Parathyroid adenoma (tissue), 2 donors: ENCODE measurements at regions not wholly inside any gene's neighbourhood (a gene's known extent, or its start where the extent isn't known, plus 50 kb on each side); places are given as distances from the start of the nearest gene placed in this dataset.

ENCODE experiments used
- H2AFZ ChIP-seq: fragments of 300-600 bp; sonication (generic); one replicate; pipeline ENCODE4 v1.7.0; 2017; ENCODE audit warnings: antibody characterized with exemption, mild to moderate bottlenecking
- H3K27ac ChIP-seq: fragments of 300-600 bp; sonication (generic); one replicate; pipeline ENCODE4 v1.7.0; 2017
- H3K27me3 ChIP-seq: fragments of 300-600 bp; sonication (generic); one replicate; pipeline ENCODE4 v1.7.0; 2017; ENCODE audit warnings: low read length; ENCODE audit not compliant: control insufficient read depth, insufficient read depth
- H3K36me3 ChIP-seq: fragments of 300-600 bp; sonication (generic); one replicate; pipeline ENCODE4 v1.7.0; 2017; ENCODE audit warnings: low read length; ENCODE audit not compliant: control insufficient read depth, insufficient read depth
- H3K4me1 ChIP-seq: fragments of 300-600 bp; sonication (generic); one replicate; pipeline ENCODE4 v1.7.0; 2017; ENCODE audit warnings: control low read depth
- H3K4me2 ChIP-seq: fragments of 300-600 bp; sonication (generic); one replicate; pipeline ENCODE4 v1.7.0; 2017; ENCODE audit warnings: low read length
- H3K4me3 ChIP-seq: fragments of 300-600 bp; sonication (generic); one replicate; pipeline ENCODE4 v1.7.0; 2017; ENCODE audit warnings: low read depth, low read length
- H3K79me2 ChIP-seq: fragments of 300-600 bp; sonication (generic); one replicate; pipeline ENCODE4 v1.7.0; 2017; ENCODE audit warnings: control low read depth
- H3K9ac ChIP-seq: fragments of 300-600 bp; sonication (generic); one replicate; pipeline ENCODE4 v1.7.0; 2017; ENCODE audit warnings: mild to moderate bottlenecking
- H3K9me3 ChIP-seq: fragments of 300-600 bp; sonication (generic); one replicate; pipeline ENCODE4 v1.7.0; 2017; ENCODE audit warnings: low read length; ENCODE audit not compliant: control insufficient read depth
- CTCF ChIP-seq: fragments of 300-600 bp; sonication (generic); IDR thresholded peaks from one replicate; pipeline ENCODE4 v1.7.0; 2017; ENCODE audit warnings: antibody characterized with exemption, mild to moderate bottlenecking
- donor health status: primary hyperparathyroidism.

GRCh38 chr18:29838556-29838955, 1204.0 kb downstream of the DSC3 start:
- no peaks in the 10 kb centered on the region for H3K9me3 ChIP-seq
- no peak for TF ChIP-seq CTCF
- H3K36me3 ChIP-seq, result no peaks in the 10 kb centered on the region
- H3K4me1 ChIP-seq, result no peaks in the 10 kb centered on the region
- no peaks in the 10 kb centered on the region for H3K79me2 ChIP-seq
- no peak overlapping the region for H3K4me2 ChIP-seq
- no peak overlapping the region for H3K4me3 ChIP-seq
- H3K27me3 ChIP-seq, result no peaks in the 10 kb centered on the region
- no peak overlapping the region for H2AFZ ChIP-seq
- H3K9ac ChIP-seq, result no peak overlapping the region
- H3K27ac ChIP-seq, result no peak overlapping the region

DNA sequence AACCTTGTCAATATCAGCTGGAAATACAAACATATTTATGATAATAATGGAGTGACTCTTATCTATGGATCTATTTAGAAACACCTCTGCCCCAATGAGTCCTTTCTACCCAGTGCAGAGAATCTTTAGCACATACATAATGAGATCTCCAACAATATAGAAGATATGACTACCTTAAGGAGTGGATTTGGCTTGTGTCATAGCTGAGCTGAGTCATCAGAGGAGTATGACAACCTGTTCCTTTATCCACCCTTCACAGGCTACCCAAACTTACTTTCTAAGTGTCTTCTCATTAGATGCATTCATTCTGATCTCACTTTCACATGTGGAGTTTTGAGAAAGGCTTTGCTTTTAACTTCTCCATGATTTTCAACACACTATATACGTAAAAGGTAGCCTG, 1218.9 kb downstream of the DSC3 start:
- no peak for TF ChIP-seq CTCF
- Histone ChIP-seq H3K36me3 (no peaks in the 10 kb centered on the region), H3K9me3 (no peaks in the 10 kb centered on the region), H3K4me3 (no peak overlapping the region), H3K4me2 (no peak overlapping the region), H3K27me3 (no peaks in the 10 kb centered on the region), H2AFZ (no peak overlapping the region), H3K79me2 (no peaks in the 10 kb centered on the region), H3K9ac (no peak overlapping the region), H3K27ac (no peak overlapping the region), H3K4me1 (no peaks in the 10 kb centered on the region)

GRCh38 chr18:29821544-29821943, 1221.0 kb downstream of the DSC3 start:
- no peak overlapping the region for H3K4me2 ChIP-seq
- no peak overlapping the region for H3K4me3 ChIP-seq
- no peak overlapping the region for H2AFZ ChIP-seq
- TF ChIP-seq CTCF, result no peak
- no peaks in the 10 kb centered on the region for H3K9me3 ChIP-seq
- H3K27me3 ChIP-seq, result no peaks in the 10 kb centered on the region
- no peak overlapping the region for H3K27ac ChIP-seq
- no peak overlapping the region for H3K9ac ChIP-seq
- no peaks in the 10 kb centered on the region for H3K79me2 ChIP-seq
- no peaks in the 10 kb centered on the region for H3K4me1 ChIP-seq
- no peaks in the 10 kb centered on the region for H3K36me3 ChIP-seq

GRCh38 chr18:29811519-29811918, 1231.0 kb downstream of the DSC3 start:
- H2AFZ ChIP-seq, result no peak overlapping the region
- no peak overlapping the region for H3K4me2 ChIP-seq
- H3K4me3 ChIP-seq, result no peak overlapping the region
- H3K27ac ChIP-seq, result no peak overlapping the region
- H3K4me1 ChIP-seq, result no peaks in the 10 kb centered on the region
- H3K79me2 ChIP-seq, result no peaks in the 10 kb centered on the region
- H3K36me3 ChIP-seq, result no peaks in the 10 kb centered on the region
- H3K9ac ChIP-seq, result no peak overlapping the region
- H3K9me3 ChIP-seq, result no peaks in the 10 kb centered on the region
- no peaks in the 10 kb centered on the region for H3K27me3 ChIP-seq
- no peak for TF ChIP-seq CTCF

- Histone ChIP-seq H3K27ac (no peak overlapping the region), H3K9me3 (no peaks in the 10 kb centered on the region), H3K36me3 (no peaks in the 10 kb centered on the region), H3K9ac (no peak overlapping the region), H3K4me1 (no peaks in the 10 kb centered on the region), H3K4me3 (no peak overlapping the region), H3K27me3 (no peaks in the 10 kb centered on the region), H2AFZ (no peak overlapping the region), H3K79me2 (no peaks in the 10 kb centered on the region), H3K4me2 (no peak overlapping the region)
- TF ChIP-seq CTCF, result no peak
Observed at GRCh38 chr18:29780816-29781215, 1261.7 kb downstream of the DSC3 start.
